Astrocyte of the spinal cord (primary cell): ENCODE measurements at regions not wholly inside any gene's neighbourhood (a gene's known extent, or its start where the extent isn't known, plus 50 kb on each side); places are given as distances from the start of the nearest gene placed in this dataset.

Experiments used
- DNase-seq: peaks from one replicate; pipeline ENCODE4 v3.0.0; 2011; ENCODE audit warnings: low read depth, low spot score
- H3K4me3 ChIP-seq: 2 replicates; pipeline ENCODE4 v1.5.1; 2011; ENCODE audit warnings: low read depth, mild to moderate bottlenecking, low read length, moderate library complexity
- CTCF ChIP-seq: IDR thresholded peaks from 2 replicates; pipeline ENCODE4 v1.5.1; 2012; ENCODE audit warnings: low read depth, mild to moderate bottlenecking, low read length, inconsistent platforms
- in situ Hi-C: cut with HindIII; loops from 2 replicates; pipeline ENCODE4 v1.10.0; 2017; ENCODE audit warnings: low sequenced_read_pairs

DNA sequence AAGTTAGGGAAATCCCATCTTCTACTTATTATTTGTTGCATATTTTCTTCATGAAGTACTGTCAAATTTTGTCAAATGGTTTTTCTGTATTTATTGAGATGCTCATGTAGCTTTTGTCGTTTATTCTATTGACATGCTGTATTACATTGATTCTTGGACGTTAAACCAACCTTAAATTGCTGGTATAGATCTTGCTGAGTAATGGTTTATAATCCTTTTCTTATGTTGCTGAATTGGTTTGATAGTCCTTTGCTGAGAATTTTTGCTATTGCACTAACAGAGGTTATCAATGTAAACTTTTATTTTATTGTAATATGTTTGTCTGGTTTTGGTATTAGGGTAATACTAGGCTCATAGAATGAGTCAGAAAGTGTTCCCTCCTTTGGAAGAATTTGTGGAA, 54.3 kb upstream of the COL6A5 start:
- no peak overlapping the region for H3K4me3 ChIP-seq
- no peak for TF ChIP-seq CTCF
- DNase-seq, result no peak
- in situ Hi-C loops, result no loop called here

DNA sequence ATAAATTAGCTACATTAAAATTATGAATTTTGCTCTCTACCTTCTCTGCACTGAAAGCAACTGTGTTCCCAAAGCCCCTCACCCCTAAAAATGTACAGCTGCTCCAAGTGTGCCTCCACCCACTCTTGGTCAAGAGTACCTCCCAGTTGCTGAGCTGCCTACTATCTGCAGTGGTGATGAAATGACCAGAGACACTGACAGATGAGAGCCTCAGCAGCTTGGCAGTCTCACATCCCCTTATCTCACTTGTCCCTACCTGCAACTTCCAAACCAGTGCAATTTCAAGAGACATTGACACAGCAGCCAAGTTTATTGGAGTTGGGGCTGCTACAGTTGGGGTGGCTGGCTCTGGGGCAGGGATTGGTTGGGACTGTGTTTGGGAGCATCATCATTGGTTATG, 52.2 kb upstream of the COL6A5 start:
- DNase-seq, result no peak
- no peak overlapping the region for H3K4me3 ChIP-seq
- in situ Hi-C loops, result no loop called here
- TF ChIP-seq CTCF, result no peak
